Stimulated activated CD8-positive, alpha-beta memory T cell treated with anti-CD3 and anti-CD28 coated beads, Interleukin-12 subunit alpha, Interleukin-12 subunit beta, amount 100 ng/mL, for 1 hour (primary cell): ENCODE measurements at regions not wholly inside any gene's neighbourhood (a gene's known extent, or its start where the extent isn't known, plus 50 kb on each side); places are given as distances from the start of the nearest gene placed in this dataset.
"Not testable (repeated sequence)": the region's sequence is repeated elsewhere in the genome, so short reads cannot be mapped to it uniquely, and the experiment has no call there.

Experiments
- DNase-seq: peaks from one replicate; pipeline ENCODE4 v3.0.0-alpha.2; 2020; ENCODE audit warnings: low read depth

GRCh38 chr12:131192951-131193350, 239.2 kb downstream of the ADGRD1 start:
- DNase-seq = no peak

- DNase-seq = no peak
Measured at GRCh38 chr12:131194166-131194565, 240.5 kb downstream of the ADGRD1 start.

GRCh38 chr12:131195796-131196195, 242.1 kb downstream of the ADGRD1 start:
- DNase-seq = no peak

DNA sequence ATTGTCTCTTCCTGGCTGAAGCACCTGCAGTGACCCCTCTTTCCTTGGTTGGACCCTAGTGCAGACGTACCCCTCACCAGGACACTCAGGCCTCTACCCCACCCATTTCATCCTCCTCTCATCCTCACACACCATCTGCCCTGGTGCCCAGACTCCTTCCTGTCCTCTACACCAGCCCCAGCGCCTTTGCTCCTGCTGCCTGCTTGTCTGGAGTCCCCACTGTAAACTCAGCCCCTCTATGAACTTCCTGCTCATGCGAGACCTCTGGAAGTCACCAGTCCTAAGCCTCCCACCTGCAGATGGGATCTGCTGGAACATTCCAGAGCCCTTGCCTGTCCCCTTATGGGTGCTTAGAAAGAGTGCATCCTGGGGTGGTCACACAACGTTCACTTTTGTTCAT, 242.5 kb downstream of the ADGRD1 start:
- DNase-seq = no peak

GRCh38 chr12:131197490-131197889, 243.8 kb downstream of the ADGRD1 start:
- no peak for DNase-seq

- no peak for DNase-seq
Measured at GRCh38 chr12:131199221-131199620, 245.5 kb downstream of the ADGRD1 start.

DNA sequence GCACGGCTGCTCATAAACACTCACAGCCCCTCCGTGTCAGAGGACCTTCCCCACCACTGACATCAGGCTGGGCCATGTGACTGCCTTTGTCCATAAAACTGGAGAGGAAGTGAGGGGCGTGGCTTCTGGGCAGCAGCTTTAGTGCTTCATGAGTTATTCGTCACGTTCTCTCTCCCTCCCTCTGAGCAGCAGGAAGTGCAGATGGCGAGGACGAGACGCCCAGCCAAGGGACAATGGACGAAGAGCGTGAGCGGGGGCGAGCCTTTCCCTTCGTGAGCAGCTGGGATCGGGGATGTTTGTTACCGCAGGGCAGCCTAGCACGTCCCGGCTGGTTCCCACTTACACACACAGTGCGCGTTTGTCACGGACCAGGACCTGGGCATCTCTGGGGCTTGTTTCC, 248.2 kb downstream of the ADGRD1 start:
- DNase-seq = not testable (repeated sequence)

DNA sequence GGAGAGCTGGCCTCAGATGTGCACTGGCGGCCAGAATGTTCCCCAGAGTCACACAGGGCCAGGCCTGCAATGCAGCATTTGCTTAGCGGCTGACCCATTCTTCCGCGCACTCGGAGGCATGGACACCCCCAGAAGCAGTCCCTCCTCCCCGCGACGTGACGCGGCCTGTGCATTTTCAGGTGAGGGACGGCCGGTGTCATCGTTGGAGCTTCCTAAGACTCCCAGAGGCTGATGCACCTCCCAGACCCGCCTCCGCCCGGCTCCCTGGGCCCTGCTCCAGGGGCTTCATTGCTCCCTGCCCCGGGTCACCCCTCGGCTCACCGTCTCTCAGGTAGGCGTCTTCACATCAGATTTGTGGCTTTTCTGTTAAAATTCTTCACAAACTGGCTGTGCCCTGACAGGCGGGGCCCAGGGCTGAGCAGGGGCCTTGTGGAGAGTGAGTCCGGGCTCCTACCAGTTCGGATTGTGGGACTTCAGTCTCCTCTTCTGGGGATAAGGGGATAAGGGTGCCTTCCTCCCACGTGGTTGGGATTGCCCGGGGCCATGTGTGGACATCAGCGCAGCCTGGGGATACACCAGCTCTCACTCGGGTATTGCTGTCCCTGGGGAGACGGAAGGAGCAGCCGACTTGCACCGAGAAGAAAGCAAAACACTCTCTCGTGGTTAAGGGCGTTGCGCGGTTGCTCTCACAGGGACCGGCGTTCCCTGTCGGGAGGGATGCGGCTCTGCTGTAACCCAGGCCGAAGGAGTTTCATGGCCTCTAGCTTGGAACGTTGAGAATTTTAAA, 249.1 kb downstream of the ADGRD1 start:
- DNase-seq = no peak

GRCh38 chr12:131203666-131204415, 250.1 kb downstream of the ADGRD1 start:
- no peak for DNase-seq

GRCh38 chr12:131204416-131205274, 250.9 kb downstream of the ADGRD1 start:
- no peak for DNase-seq

GRCh38 chr12:131205275-131205933, 251.7 kb downstream of the ADGRD1 start:
- not testable (repeated sequence) for DNase-seq

DNA sequence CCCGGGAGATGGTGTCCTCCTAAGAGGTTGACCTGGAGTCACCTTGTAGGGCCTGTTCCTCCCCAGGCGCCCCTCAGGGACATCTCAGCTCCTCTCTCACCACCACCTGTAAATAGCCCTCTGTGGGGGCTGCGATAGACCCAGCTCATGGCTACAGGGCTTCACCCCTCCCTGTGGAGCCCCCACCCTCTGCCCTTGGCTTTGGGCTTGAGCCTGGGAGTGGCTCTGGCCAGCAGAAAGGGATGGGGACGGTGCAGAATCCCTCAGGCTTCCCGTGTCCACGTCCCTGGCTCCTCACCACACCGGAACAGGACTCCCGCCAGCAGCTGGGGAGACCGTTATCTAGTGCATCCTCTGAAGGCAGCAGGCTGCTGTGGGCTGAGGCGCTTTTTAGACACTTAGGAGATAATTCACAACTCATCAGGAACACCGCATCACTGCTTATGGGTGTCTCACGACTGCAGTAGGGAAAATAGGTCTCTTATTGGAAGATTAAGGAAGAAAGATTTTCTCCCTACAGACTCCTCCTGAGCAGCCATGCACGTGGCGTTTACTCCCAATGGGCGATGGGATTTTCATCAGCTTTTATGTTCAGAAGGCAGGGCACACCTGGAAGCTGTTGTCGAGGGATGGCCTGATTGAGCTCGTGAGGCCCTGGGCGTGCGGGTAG, 253.1 kb downstream of the ADGRD1 start:
- DNase-seq = not testable (repeated sequence)

GRCh38 chr12:131207300-131207660, 253.6 kb downstream of the ADGRD1 start:
- DNase-seq = not testable (repeated sequence)

- not testable (repeated sequence) for DNase-seq
Measured at GRCh38 chr12:131207841-131208240, 254.1 kb downstream of the ADGRD1 start.

DNA sequence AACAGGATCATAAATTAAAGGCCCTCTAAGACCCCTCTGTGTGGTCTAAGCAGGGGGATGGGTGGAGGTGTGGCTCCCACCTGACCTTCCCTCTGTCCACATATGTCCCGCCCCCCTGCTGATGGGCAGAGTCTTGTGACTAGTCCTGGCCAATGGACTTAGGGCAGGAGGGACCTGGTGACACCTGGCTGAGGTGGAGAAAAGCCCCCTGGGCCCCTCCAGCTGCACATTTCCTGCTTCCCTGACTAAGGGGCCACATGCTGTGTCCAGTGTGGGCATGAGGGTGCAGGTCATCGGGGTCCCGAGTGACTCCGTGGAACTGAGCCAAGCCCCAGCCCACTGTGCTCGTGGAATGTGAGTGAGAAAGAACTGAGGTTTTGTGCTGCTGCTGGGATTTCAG, 254.7 kb downstream of the ADGRD1 start:
- DNase-seq = no peak

DNA sequence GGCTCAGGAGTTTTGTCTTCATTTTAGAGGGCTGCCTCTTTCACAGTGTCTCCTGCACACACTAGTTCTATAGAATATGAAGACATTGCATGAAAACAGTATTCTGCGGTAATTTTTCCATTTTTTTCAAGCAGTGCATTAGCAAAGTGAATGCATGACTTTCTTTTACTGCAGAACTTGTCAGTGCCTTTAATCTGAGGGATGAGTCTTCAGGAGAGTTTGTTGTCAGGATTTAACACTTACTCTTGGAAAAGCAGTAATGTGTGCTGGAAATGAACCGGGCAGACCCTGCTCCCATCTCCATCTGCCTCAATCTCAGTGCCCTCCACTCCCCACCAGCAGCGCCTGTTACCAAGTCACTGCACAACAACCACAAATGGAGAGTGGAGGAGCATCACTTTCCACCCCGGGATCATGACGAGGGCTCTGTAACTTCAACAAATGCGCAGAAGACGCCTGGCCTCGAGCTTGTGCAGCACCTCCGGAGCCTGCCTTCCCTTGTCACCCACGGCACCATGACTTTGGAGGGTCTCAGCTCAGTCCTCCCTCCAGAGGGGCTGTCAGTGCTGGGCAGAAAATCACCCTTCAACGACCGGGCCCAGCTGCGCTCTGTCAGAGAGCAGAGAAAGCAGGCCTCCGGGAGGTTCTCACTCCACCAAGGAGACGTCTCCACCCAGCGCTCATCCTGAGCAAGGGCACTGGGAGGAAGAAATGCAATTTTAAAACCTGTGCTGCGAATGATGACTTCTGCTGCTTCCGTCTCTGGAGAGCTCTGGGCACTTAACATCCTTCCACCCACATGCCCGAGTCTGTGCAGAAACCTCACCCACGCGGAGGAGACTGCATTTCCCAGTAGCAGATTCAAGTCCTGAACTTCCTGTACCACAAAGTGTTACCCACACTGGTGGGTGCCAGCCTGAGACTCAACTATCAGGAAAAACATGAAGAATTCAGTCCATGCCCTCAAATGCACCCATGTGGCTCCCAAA, 255.7 kb downstream of the ADGRD1 start:
- DNase-seq = no peak

- no peak for DNase-seq
Measured at GRCh38 chr12:131210506-131211339, 257.0 kb downstream of the ADGRD1 start.

DNA sequence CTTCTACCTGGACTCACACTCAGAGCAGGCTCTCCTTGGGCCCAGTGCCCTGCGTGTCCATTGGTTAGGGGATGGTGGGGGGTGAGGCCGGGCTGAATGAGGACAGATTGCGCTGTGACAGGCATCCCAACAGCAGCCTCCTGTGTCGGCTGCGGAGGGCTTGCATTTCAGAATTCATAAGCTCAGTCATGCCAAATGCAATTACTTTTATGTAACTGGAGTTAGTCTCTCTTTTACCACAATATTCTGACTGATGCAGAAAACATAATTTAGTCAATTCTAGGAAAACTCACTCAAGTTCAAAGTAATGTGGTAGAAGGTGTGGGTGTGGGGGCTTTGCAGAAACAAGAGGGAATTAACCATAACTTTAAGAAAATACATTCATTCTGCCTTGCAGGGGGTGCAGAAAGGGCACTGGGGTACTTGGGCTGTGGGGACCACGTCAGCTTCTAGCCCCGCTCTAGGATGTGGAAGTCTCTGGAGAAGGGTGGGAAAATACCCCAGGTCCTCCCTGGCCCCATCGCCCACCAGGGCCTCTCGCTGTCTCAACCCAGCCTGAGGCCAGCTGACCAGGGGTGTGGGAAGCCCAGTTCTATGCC, 257.7 kb downstream of the ADGRD1 start:
- no peak for DNase-seq
